Gastroesophageal sphincter (tissue), 4 donors: ENCODE measurements at regions not wholly inside any gene's neighbourhood (a gene's known extent, or its start where the extent isn't known, plus 50 kb on each side); places are given as distances from the start of the nearest gene placed in this dataset.

Experiments
- ATAC-seq: fragments of 150-250 bp; one replicate; pipeline ENCODE4 v1.9.1; 2016; ENCODE audit warnings: mild to moderate bottlenecking, moderate library complexity
- H3K27ac ChIP-seq, 4 donors: fragments of 200-600 bp; sonication (generic) in 3 of 4; 1 replicate in 3 of 4; 2 replicates in 1 of 4; pipeline ENCODE4 v1.5.1; 2016 to 2019
- H3K27me3 ChIP-seq: fragments of 200-600 bp; sonication (generic); one replicate; pipeline ENCODE4 v1.5.1; 2019
- H3K36me3 ChIP-seq, 2 donors: fragments of 200-600 bp; sonication (generic); one replicate each; pipeline ENCODE4 v1.5.1; 2019; ENCODE audit warnings: control low read depth in 1 of 2
- H3K4me1 ChIP-seq, 3 donors: fragments of 200-600 bp; sonication (generic); 1 replicate in 2 of 3; 2 replicates in 1 of 3; pipeline ENCODE4 v1.5.1; 2016 to 2019; ENCODE audit warnings: control low read depth in 2 of 3
- H3K4me3 ChIP-seq, 2 donors: fragments of 200-600 bp; sonication (generic); one replicate each; pipeline ENCODE4 v1.5.1; 2019; ENCODE audit warnings: mild to moderate bottlenecking in 1 of 2, moderate library complexity in 1 of 2
- H3K9me3 ChIP-seq, 3 donors: fragments of 200-600 bp; sonication (generic); one replicate each; pipeline ENCODE4 v1.5.1; 2017 to 2019; ENCODE audit warnings: control low read depth in 2 of 3
- EP300 ChIP-seq: sonication (generic); formaldehyde crosslinking; IDR thresholded peaks from one replicate; pipeline ENCODE4 v1.6.1; 2017; ENCODE audit warnings: antibody characterized with exemption, mild to moderate bottlenecking
- POLR2A ChIP-seq, 2 donors: fragments of 450-650 bp; IDR thresholded peaks; one replicate each; pipeline ENCODE4 v1.6.1; 2017; ENCODE audit warnings: antibody characterized with exemption in 2 of 2, mild to moderate bottlenecking in 2 of 2, moderate library complexity in 1 of 2
- POLR2AphosphoS5 ChIP-seq: sonication (generic); formaldehyde crosslinking; IDR thresholded peaks from one replicate; pipeline ENCODE4 v1.6.1; 2017; ENCODE audit warnings: antibody characterized with exemption
- WGBS, 2 donors: methylation state at CpG; one replicate each; pipeline ENCODE4 v1.1.5; 2018; ENCODE audit warnings: low coverage in 1 of 2; 5-methylcytosine and 5-hydroxymethylcytosine counted together
- TF ChIP-seq, protein P1 (sequence below), 4 experiments: fragments of 200-600 bp in 2 of 4; fragments of 450-650 bp in 2 of 4; sonication (generic) in 1 of 4; IDR thresholded peaks; one replicate each; pipeline ENCODE4 v1.5.1; 2017 to 2019; ENCODE audit warnings: antibody characterized with exemption in 4 of 4, mild to moderate bottlenecking in 2 of 4, moderate library complexity in 2 of 4

DNA sequence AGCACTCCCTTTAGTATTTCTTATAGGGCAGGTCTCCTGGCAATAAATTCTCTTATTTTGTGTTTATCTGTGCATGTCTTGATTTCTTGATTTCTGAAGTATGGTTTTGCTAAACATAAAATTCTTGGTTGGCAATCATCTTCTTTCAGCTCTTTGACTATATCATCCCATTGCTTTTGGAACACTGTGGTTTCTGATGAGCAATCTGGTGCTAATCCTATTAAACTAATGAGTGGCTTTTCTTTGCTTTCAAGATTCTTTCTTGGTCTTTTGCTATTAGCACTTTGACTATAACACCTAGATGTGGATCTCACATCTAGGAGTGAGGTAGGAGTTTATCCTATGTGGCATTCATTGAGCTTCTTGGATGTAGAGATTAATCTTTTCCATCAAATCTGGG is 120.7 kb upstream of the MED13L start:
- no peak for ATAC-seq
- peaks cover 0 to 11% (median 0%) of the 10 kb centered on the region in 3 donors for H3K9me3 ChIP-seq
- TF ChIP-seq EP300 (no peak), POLR2AphosphoS5 (no peak), POLR2A (IDR thresholded peaks at IDR 0.05) (no peak)
- TF ChIP-seq, protein P1, sequence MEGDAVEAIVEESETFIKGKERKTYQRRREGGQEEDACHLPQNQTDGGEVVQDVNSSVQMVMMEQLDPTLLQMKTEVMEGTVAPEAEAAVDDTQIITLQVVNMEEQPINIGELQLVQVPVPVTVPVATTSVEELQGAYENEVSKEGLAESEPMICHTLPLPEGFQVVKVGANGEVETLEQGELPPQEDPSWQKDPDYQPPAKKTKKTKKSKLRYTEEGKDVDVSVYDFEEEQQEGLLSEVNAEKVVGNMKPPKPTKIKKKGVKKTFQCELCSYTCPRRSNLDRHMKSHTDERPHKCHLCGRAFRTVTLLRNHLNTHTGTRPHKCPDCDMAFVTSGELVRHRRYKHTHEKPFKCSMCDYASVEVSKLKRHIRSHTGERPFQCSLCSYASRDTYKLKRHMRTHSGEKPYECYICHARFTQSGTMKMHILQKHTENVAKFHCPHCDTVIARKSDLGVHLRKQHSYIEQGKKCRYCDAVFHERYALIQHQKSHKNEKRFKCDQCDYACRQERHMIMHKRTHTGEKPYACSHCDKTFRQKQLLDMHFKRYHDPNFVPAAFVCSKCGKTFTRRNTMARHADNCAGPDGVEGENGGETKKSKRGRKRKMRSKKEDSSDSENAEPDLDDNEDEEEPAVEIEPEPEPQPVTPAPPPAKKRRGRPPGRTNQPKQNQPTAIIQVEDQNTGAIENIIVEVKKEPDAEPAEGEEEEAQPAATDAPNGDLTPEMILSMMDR (IDR thresholded peaks at IDR 0.05) = no peak
- H3K27ac ChIP-seq = no peak overlapping the region
- H3K36me3 ChIP-seq = no peaks in the 10 kb centered on the region
- H3K4me1 ChIP-seq = no peaks in the 10 kb centered on the region
- H3K4me3 ChIP-seq = no peak overlapping the region
- no peaks in the 10 kb centered on the region for H3K27me3 ChIP-seq

GRCh38 chr12:116399055-116399454 is 121.6 kb upstream of the MED13L start:
- no peak for ATAC-seq

GRCh38 chr12:116400636-116401372 is 123.3 kb upstream of the MED13L start:
- Histone ChIP-seq H3K4me3 (no peak overlapping the region), H3K36me3 (no peaks in the 10 kb centered on the region), H3K9me3 (peaks cover 0 to 11% (median 0%) of the 10 kb centered on the region in 3 donors), H3K27me3 (no peaks in the 10 kb centered on the region), H3K4me1 (peaks cover 0 to 4% (median 0%) of the 10 kb centered on the region in 3 donors), H3K27ac (no peak overlapping the region)
- whole genome bisulfite sequencing, 2 donors = 65 to 80% methylated on average over 2 to 4 of the region's 4 CpGs
- no peak for ATAC-seq
- TF ChIP-seq EP300 = no peak
- TF ChIP-seq POLR2AphosphoS5 = no peak
- TF ChIP-seq POLR2A (IDR thresholded peaks at IDR 0.05) = no peak
- TF ChIP-seq, protein P1 (IDR thresholded peaks at IDR 0.05) = no peak

More at GRCh38 chr12:116399055-116399454, 121.6 kb upstream of the MED13L start:
- Histone ChIP-seq H3K27ac (no peak overlapping the region), H3K9me3 (peaks cover 0 to 11% (median 0%) of the 10 kb centered on the region in 3 donors), H3K4me3 (no peak overlapping the region), H3K4me1 (no peaks in the 10 kb centered on the region), H3K36me3 (no peaks in the 10 kb centered on the region), H3K27me3 (no peaks in the 10 kb centered on the region)
- no peak for TF ChIP-seq POLR2AphosphoS5
- no peak for TF ChIP-seq POLR2A (IDR thresholded peaks at IDR 0.05)
- TF ChIP-seq, protein P1 (IDR thresholded peaks at IDR 0.05) = no peak
- TF ChIP-seq EP300 = no peak
- 83 to 85% methylated on average over 1 of the region's 1 CpG for WGBS, 2 donors

DNA sequence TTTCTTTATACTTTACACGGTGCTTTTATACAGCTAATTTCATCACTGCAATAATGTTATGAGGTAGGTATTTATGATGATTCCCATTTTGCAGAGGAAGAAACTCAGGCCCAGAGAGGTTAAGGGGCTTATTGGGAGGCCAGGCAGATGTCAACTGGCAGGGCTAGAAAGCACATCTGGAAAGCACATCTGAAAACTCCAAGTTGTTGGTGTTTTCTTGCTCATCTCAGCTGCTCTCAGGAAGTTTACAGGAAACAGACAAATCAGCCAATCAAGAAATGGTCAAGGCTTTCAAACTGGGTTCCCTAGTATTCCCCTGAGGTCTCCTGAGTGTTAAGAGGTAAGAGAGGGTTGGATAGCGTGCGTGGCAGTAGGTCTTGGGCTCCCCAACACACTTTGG is 124.1 kb upstream of the MED13L start:
- peaks cover 0 to 12% (median 0%) of the 10 kb centered on the region in 3 donors for H3K4me1 ChIP-seq
- WGBS, 2 donors = 43 to 87% methylated on average over 1 to 3 of the region's 3 CpGs
- no peaks in the 10 kb centered on the region for H3K36me3 ChIP-seq
- no peak for ATAC-seq
- H3K27ac ChIP-seq = no peak overlapping the region
- TF ChIP-seq EP300 (no peak), POLR2A (IDR thresholded peaks at IDR 0.05) (no peak), POLR2AphosphoS5 (no peak)
- TF ChIP-seq, protein P1 (IDR thresholded peaks at IDR 0.05) = no peak
- H3K4me3 ChIP-seq = no peak overlapping the region
- H3K9me3 ChIP-seq = peaks cover 0 to 11% (median 0%) of the 10 kb centered on the region in 3 donors
- H3K27me3 ChIP-seq = no peaks in the 10 kb centered on the region
